ENCODE measurements at regions not wholly inside any gene's neighbourhood (a gene's known extent, or its start where the extent isn't known, plus 50 kb on each side); places are given as distances from the start of the nearest gene placed in this dataset.

DNA sequence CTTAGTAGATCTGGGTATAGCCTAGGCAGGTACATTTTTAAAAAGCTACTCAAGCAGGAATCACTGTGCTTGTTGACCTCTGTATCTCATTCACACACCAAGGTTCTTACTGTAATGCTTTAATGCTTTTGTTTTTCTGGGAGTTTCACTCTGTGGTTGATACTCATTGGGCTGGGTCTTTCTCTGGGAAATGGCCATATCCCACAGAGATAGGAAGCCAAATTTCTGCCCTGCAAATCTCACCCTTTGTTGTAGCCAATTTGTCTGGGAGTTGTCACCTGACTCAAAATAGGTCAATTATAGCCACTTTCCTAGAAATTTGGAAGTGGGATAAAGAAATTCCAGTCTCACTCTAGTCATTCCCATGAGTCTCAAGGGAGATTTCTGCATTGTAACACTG lies 195.8 kb upstream of the BDNF start:
- in situ Hi-C loops (cut with HindIII; ENCODE audit: low pct_unique_long_range_greater_than_20kb, low sequenced_read_pairs) = no loop called here
- no peak for TF ChIP-seq JUND (IDR thresholded peaks at IDR 0.05; ENCODE audit: low read depth)

GRCh38 chr11:27894552-27894951 lies 194.3 kb upstream of the BDNF start:
- no peak for DNase-seq (ENCODE audit: low read depth in 1 of 2, low spot score in 1 of 2)
- TF ChIP-seq JUND (IDR thresholded peaks at IDR 0.05; ENCODE audit: low read depth) = no peak
- in situ Hi-C loops (cut with HindIII; ENCODE audit: low pct_unique_long_range_greater_than_20kb, low sequenced_read_pairs) = no loop called here

More for the DNA sequence above, 195.8 kb upstream of the BDNF start:
- no peak for DNase-seq (ENCODE audit: low read depth in 1 of 2, low spot score in 1 of 2)

DNA sequence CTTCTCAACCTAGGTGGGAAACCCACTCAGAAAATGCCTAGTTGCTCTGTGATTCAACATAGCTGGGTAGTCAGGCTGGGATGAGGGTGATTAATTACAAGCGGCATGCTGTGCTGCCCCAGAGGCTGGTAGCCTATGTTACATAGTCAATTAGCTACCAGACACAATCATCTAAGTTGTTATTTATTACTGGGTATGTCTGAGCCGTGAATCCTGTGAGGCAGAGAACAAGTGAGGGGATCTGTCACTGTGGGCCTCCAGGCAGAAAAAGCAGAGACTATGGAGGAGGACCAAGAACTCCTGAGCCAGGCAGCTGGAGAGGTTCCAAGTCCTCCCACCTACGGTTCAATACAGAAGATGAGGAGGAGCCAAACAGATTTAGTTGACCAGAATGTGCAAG lies 186.6 kb upstream of the BDNF start:
- in situ Hi-C loops (cut with HindIII; ENCODE audit: low pct_unique_long_range_greater_than_20kb, low sequenced_read_pairs) = no loop called here
- DNase-seq (ENCODE audit: low read depth in 1 of 2, low spot score in 1 of 2) = no peak
- TF ChIP-seq JUND (IDR thresholded peaks at IDR 0.05; ENCODE audit: low read depth) = no peak

GRCh38 chr11:27882066-27882697 lies 181.9 kb upstream of the BDNF start:
- DNase-seq (ENCODE audit: low read depth in 1 of 2, low spot score in 1 of 2) = peak in 1 of 2 experiments; percentile 34
- TF ChIP-seq JUND (IDR thresholded peaks at IDR 0.05; ENCODE audit: low read depth) = no peak
- in situ Hi-C loops (cut with HindIII; ENCODE audit: low pct_unique_long_range_greater_than_20kb, low sequenced_read_pairs) = no loop called here

- in situ Hi-C loops (cut with HindIII; ENCODE audit: low pct_unique_long_range_greater_than_20kb, low sequenced_read_pairs) = no loop called here
- DNase-seq (ENCODE audit: low read depth in 1 of 2, low spot score in 1 of 2) = no peak
- TF ChIP-seq JUND (IDR thresholded peaks at IDR 0.05; ENCODE audit: low read depth) = no peak
Observed at GRCh38 chr11:27875831-27876775, 175.8 kb upstream of the BDNF start.

GRCh38 chr11:27874998-27875830 lies 175.0 kb upstream of the BDNF start:
- in situ Hi-C loops (cut with HindIII; ENCODE audit: low pct_unique_long_range_greater_than_20kb, low sequenced_read_pairs) = no loop called here
- no peak for TF ChIP-seq JUND (IDR thresholded peaks at IDR 0.05; ENCODE audit: low read depth)
- DNase-seq (ENCODE audit: low read depth in 1 of 2, low spot score in 1 of 2) = no peak

DNA sequence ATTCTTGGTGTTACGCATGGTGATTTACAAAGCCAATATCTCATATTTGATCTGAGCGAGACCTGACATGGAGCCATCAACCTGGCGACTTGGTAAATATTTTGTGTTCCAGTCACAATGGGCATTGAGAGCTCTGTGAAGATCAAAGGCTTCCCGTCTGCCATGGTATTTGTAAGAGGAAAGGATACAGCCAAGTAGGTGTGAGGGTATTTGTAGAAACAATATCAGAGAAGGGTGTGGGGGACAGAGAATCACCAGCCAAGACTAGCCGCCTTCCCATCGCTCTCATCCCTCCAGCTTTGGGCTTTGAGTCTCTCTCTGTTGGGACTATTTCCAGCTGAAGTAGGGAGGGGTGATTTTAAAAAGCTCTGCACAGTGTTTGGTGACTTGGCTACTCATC lies 173.4 kb upstream of the BDNF start:
- no peak for DNase-seq (ENCODE audit: low read depth in 1 of 2, low spot score in 1 of 2)
- TF ChIP-seq JUND (IDR thresholded peaks at IDR 0.05; ENCODE audit: low read depth) = no peak
- in situ Hi-C loops (cut with HindIII; ENCODE audit: low pct_unique_long_range_greater_than_20kb, low sequenced_read_pairs) = no loop called here

DNA sequence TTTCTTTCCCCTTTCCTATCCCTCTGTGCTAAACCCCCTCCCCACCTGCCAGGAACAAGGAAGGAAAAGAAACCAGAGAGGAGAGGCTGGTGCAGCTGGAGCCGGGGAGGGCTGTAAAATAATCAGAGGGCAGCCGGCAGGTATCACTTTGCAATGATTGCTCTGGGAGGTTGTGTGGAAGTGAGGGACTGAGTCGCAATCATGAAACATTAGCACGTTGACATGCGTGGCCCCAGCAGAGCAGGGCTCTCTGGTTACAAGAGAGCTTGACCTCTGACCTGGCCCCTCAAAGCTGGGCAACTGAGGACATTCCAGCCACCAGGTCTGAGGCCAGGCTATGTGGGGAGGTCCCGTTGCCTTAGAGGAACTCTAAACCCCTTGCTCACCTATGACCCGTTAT lies 170.8 kb upstream of the BDNF start:
- in situ Hi-C loops (cut with HindIII; ENCODE audit: low pct_unique_long_range_greater_than_20kb, low sequenced_read_pairs) = no loop called here
- no peak for TF ChIP-seq JUND (IDR thresholded peaks at IDR 0.05; ENCODE audit: low read depth)
- DNase-seq (ENCODE audit: low read depth in 1 of 2, low spot score in 1 of 2) = no peak

DNA sequence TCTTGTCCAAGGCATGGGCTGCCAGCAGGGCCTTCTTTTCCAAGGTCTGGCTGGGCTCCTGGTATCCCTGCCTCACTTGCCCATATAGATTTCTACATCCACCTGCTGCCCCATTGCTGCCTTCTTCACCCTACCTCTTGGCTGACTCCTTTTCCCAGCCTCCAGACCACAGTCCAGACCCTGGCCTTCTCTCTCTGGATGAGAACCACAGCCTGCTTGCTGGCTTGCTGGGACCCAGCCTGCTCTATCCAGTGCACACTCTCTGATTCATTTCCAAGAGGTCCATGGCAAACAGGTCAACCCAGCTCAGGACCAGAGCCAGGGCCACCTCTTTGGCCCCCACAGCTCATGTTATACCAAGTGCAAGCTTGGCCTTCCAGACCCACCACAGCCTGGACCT lies 169.4 kb upstream of the BDNF start:
- DNase-seq (ENCODE audit: low read depth in 1 of 2, low spot score in 1 of 2) = no peak
- no peak for TF ChIP-seq JUND (IDR thresholded peaks at IDR 0.05; ENCODE audit: low read depth)
- in situ Hi-C loops (cut with HindIII; ENCODE audit: low pct_unique_long_range_greater_than_20kb, low sequenced_read_pairs) = no loop called here

DNA sequence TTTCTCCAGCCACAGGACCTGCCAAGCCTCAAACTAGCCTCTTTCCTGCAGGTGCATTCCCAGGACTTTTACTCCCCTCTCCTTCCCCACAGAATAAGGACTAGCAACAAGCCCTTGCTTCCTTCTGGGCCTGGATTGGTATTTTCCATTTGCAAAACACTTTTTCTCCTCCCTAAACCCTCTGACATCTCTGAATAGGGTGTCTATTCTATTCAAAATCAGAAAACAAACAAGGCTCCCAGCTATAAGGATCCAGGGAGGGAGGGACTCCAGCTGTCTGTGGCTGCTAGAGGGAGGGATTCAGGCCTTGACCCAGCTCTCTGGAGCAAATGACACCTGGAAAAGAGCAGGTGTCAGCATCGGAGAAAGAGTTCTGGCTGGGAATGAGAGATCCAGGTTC lies 168.5 kb upstream of the BDNF start:
- no peak for DNase-seq (ENCODE audit: low read depth in 1 of 2, low spot score in 1 of 2)
- in situ Hi-C loops (cut with HindIII; ENCODE audit: low pct_unique_long_range_greater_than_20kb, low sequenced_read_pairs) = no loop called here
- TF ChIP-seq JUND (IDR thresholded peaks at IDR 0.05; ENCODE audit: low read depth) = no peak

GRCh38 chr11:27868226-27868625 lies 168.0 kb upstream of the BDNF start:
- in situ Hi-C loops (cut with HindIII; ENCODE audit: low pct_unique_long_range_greater_than_20kb, low sequenced_read_pairs) = no loop called here
- no peak for DNase-seq (ENCODE audit: low read depth in 1 of 2, low spot score in 1 of 2)
- no peak for TF ChIP-seq JUND (IDR thresholded peaks at IDR 0.05; ENCODE audit: low read depth)

DNA sequence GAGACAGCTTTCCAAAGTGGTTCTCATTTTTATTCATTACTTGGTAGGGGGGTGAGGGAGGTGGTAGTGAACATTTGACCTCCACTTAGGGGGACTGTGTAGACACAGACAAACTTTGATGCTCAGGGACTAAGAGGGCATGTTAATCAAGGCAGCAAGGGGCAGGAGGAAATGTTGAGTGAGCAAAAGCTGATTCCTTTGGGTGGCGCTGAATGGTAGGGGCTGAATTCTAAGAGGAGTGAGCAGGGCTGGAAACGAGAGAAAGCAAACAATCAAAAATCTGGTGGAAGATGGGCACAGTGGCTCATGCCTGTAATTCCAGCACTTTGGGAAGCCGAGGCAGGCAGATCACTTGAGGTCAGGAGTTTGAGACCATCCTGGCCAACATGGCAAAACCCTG lies 164.8 kb upstream of the BDNF start:
- TF ChIP-seq JUND (IDR thresholded peaks at IDR 0.05; ENCODE audit: low read depth) = no peak
- no peak for DNase-seq (ENCODE audit: low read depth in 1 of 2, low spot score in 1 of 2)
- in situ Hi-C loops (cut with HindIII; ENCODE audit: low pct_unique_long_range_greater_than_20kb, low sequenced_read_pairs) = no loop called here

Data from T47D (cell line).